BLaER1 (cell line): ENCODE measurements at regions not wholly inside any gene's neighbourhood (a gene's known extent, or its start where the extent isn't known, plus 50 kb on each side); places are given as distances from the start of the nearest gene placed in this dataset.
A peak's percentile ranks its signal among the peaks of the same experiment; 100 is the strongest.

Experiments used
- H3K27ac ChIP-seq: shearing (Covaris generic); formaldehyde crosslinking; 2 replicates; pipeline ENCODE4 v1.8.1; 2022
- H3K27me3 ChIP-seq: shearing (Covaris generic); formaldehyde crosslinking; 2 replicates; pipeline ENCODE4 v1.8.1; 2022
- H3K36me3 ChIP-seq: shearing (Covaris generic); formaldehyde crosslinking; 2 replicates; pipeline ENCODE4 v1.8.1; 2022
- H3K4me1 ChIP-seq: shearing (Covaris generic); formaldehyde crosslinking; 2 replicates; pipeline ENCODE4 v1.8.1; 2022
- H3K4me2 ChIP-seq: shearing (Covaris generic); formaldehyde crosslinking; 2 replicates; pipeline ENCODE4 v1.8.1; 2022
- H3K4me3 ChIP-seq: shearing (Covaris generic); formaldehyde crosslinking; 2 replicates; pipeline ENCODE4 v1.8.1; 2022
- H3K9ac ChIP-seq: shearing (Covaris generic); formaldehyde crosslinking; 2 replicates; pipeline ENCODE4 v1.8.1; 2022
- H3K9me3 ChIP-seq: shearing (Covaris generic); formaldehyde crosslinking; 2 replicates; pipeline ENCODE4 v1.8.1; 2022
- H4K20me1 ChIP-seq: shearing (Covaris generic); formaldehyde crosslinking; 2 replicates; pipeline ENCODE4 v1.8.1; 2022
- Cebpa-rat ChIP-seq: shearing (Covaris generic); IDR thresholded peaks from 2 replicates; pipeline ENCODE4 v1.8.1; 2022

DNA sequence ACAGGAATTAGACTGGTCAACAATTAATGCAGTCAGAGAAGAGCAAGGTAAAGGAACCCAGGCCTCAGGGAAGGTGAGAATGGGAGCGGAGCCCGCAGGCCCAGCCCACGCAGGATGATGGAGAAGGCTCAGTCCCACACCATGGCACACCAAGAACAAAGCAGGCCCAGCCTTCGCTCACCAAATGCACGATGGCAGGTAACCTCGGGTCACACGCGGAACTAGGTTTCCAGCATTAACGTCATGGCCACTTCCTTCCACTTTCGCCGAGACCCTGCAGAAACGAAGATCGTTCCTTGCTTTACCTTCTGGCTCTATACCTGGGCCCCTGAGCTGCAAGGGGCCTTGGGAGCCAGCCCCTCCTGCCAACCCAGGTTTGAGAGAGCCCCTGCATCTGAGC lies 240.2 kb upstream of the C1orf174 start:
- peak overlapping the region; percentile 44 for H3K4me2 ChIP-seq
- peaks cover 30% of the 10 kb centered on the region for H3K4me1 ChIP-seq
- H3K27ac ChIP-seq: no peak overlapping the region
- no peak overlapping the region for H3K9ac ChIP-seq
- no peak for TF ChIP-seq Cebpa-rat
- H3K4me3 ChIP-seq: no peak overlapping the region
- H3K27me3 ChIP-seq: no peaks in the 10 kb centered on the region
- H4K20me1 ChIP-seq: no peaks in the 10 kb centered on the region
- peaks cover 20% of the 10 kb centered on the region for H3K9me3 ChIP-seq
- no peaks in the 10 kb centered on the region for H3K36me3 ChIP-seq

DNA sequence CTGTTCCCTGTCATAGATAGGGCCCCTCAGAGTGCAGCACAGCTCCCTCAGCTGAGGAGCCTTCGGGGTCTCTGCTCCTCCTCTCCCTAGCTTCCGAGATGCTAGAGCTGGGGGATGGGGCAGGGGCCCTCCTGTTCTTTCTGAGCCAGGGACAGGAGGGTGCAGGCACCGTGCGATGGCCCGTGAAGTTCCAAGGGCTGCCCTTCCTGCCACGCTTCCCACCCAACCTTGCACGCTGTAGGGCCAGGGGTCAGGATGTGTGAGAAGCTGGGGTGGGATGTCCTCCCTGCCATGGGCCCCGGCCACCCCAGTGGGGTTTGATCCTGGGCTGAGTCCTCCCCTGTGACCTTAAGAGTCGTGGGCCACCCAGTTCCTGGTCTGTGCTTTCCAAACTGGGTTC lies 240.7 kb upstream of the C1orf174 start:
- Histone ChIP-seq H3K4me2 (peak overlapping the region; percentile 44), H3K9me3 (peaks cover 14% of the 10 kb centered on the region), H4K20me1 (no peaks in the 10 kb centered on the region), H3K36me3 (no peaks in the 10 kb centered on the region), H3K27ac (no peak overlapping the region), H3K9ac (no peak overlapping the region), H3K4me1 (peaks cover 30% of the 10 kb centered on the region), H3K27me3 (no peaks in the 10 kb centered on the region), H3K4me3 (no peak overlapping the region)
- no peak for TF ChIP-seq Cebpa-rat

DNA sequence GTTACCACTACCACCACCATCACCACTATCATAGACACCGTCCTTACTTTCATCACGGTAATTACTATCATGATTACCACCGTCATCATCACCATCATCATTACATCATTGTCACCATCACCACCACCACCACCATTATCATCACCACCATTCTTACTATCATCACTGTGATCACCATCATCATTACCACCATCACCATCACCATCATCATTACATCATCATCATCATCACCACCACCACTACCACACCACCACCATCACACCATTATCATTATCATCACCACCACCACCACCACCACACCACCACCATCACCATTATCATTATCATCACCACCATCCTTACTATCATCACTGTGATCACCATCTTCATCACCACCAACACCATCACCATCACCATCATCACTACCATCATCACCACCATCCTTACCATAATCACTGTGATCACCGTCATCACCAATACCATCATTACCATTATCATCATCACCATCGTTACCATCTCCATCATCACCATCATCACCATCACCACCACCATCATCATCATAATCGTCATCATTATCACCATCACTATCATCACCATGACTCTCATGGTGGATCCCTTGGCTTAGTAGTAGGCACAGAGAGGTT lies 244.4 kb upstream of the C1orf174 start:
- H3K9me3 ChIP-seq: no peaks in the 10 kb centered on the region
- H3K4me1 ChIP-seq: peaks cover 12% of the 10 kb centered on the region; the same call in 1 of the 2 replicates
- H3K4me2 ChIP-seq: no peak overlapping the region
- H3K27ac ChIP-seq: no peak overlapping the region
- no peaks in the 10 kb centered on the region for H3K27me3 ChIP-seq
- no peaks in the 10 kb centered on the region for H3K36me3 ChIP-seq
- no peak for TF ChIP-seq Cebpa-rat
- no peaks in the 10 kb centered on the region for H4K20me1 ChIP-seq
- no peak overlapping the region for H3K4me3 ChIP-seq
- H3K9ac ChIP-seq: no peak overlapping the region

DNA sequence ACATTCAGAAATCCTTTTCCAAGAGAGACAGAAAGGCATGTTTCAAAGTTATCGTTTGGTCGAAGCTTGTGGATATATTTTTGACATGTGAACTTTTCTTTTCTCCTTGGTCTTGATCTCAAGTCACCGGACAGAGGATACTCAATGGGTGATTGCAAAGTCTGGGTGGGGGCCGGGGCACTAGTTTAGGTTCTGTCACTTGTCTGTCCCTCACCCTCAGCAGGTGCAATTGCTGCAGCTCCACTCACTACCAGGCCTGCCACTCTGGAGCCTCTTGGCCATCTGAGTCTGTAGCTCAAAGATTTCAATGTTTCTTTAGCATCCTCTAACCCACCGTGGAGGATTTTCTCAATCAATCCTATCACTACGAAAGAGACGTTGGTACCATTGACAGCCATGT lies 246.0 kb upstream of the C1orf174 start:
- Histone ChIP-seq H3K27me3 (no peaks in the 10 kb centered on the region), H3K4me2 (no peak overlapping the region), H3K4me1 (peaks cover 8% of the 10 kb centered on the region; the same call in 1 of the 2 replicates), H3K27ac (no peak overlapping the region), H3K9me3 (no peaks in the 10 kb centered on the region), H3K4me3 (no peak overlapping the region), H3K36me3 (no peaks in the 10 kb centered on the region), H3K9ac (no peak overlapping the region), H4K20me1 (no peaks in the 10 kb centered on the region)
- TF ChIP-seq Cebpa-rat: no peak

DNA sequence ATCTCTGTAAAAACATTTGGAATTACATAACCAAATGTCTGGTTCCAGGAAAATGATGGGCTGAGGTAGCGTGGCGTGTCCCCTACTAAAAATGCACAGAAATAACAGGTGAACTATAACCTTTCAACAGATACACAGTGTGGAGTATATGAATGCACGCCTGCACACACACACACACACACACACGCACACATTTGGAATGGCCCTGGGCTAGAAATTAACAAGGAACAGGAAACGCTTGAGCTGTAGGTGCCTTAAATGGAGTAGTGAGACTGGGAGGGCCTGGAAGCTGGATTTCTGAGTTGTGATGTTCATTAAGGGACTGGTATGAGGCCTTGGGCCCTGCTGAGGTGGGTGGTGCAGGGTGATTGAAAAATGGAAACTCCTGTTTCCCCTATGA lies 246.5 kb upstream of the C1orf174 start:
- Histone ChIP-seq H3K27ac (no peak overlapping the region), H3K9ac (no peak overlapping the region), H3K4me3 (no peak overlapping the region), H3K9me3 (no peaks in the 10 kb centered on the region), H4K20me1 (no peaks in the 10 kb centered on the region), H3K4me1 (peaks cover 6% of the 10 kb centered on the region; the same call in 1 of the 2 replicates), H3K4me2 (no peak overlapping the region), H3K36me3 (no peaks in the 10 kb centered on the region), H3K27me3 (no peaks in the 10 kb centered on the region)
- TF ChIP-seq Cebpa-rat: no peak

DNA sequence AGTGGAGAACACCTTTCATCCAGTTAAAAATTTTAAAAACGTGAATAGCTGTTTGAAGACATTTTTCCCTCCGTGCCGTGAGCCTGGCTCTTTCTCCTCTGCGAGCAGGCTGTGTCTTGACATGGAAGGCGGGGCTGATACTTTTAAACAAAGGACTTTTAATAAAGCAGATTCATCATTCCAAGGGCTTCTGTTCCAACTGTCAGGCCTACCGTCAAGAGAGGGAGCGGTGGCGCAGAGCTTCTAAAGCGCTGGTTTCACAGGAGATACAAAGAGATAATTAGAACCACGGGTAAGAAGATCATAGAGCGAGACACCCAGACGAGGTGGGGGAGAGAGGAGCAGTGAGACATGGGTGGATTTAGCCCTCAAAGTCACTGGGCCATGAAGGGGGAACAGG lies 247.4 kb upstream of the C1orf174 start:
- Histone ChIP-seq H3K4me1 (peaks cover 6% of the 10 kb centered on the region; the same call in 1 of the 2 replicates), H3K27me3 (no peaks in the 10 kb centered on the region), H3K27ac (no peak overlapping the region), H3K36me3 (no peaks in the 10 kb centered on the region), H3K9me3 (no peaks in the 10 kb centered on the region), H4K20me1 (no peaks in the 10 kb centered on the region), H3K9ac (no peak overlapping the region), H3K4me3 (no peak overlapping the region), H3K4me2 (no peak overlapping the region)
- TF ChIP-seq Cebpa-rat: no peak

DNA sequence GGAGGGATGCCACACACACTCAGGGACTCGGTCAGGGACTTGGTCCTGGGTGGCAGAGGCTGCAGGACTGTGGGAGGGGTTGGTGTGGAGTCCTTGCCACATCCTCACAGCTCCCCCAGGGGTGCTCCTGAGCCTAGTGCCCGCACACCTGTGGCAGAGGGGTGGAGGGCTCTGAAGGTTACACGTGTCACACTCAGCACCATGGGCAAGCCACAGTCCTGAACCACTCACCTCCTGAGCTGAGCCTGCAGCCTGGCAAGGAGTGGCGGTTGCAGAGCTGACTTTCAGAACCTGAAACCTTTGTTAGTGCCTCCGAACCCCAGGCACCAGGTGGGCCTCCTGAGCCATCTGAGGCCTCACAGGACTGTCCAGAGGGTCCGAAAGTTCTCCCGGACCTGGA lies 249.2 kb upstream of the C1orf174 start:
- TF ChIP-seq Cebpa-rat: no peak

DNA sequence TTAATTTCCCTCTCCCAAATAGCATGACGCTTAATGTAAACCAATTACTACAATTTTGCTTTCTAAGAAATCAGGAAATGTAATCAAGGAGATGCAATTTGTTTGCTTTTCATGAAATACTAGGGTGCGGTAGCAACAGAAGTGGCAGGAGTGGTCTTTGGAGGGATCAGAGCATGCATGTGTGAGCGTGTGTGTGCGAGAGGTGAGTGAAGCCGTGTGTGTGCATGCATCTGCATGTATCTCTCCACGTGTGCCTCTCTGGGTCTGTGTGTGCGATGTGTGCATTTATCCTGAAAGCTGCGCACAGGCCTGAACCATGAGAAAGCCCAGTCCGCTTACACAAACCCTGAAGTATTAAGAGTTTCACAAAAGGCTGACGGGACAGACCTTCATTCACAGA lies 249.8 kb upstream of the C1orf174 start:
- H3K36me3 ChIP-seq: no peaks in the 10 kb centered on the region
- no peaks in the 10 kb centered on the region for H4K20me1 ChIP-seq
- H3K27ac ChIP-seq: no peak overlapping the region
- no peak overlapping the region for H3K9ac ChIP-seq
- no peak overlapping the region for H3K4me3 ChIP-seq
- no peaks in the 10 kb centered on the region for H3K9me3 ChIP-seq
- TF ChIP-seq Cebpa-rat: no peak
- no peaks in the 10 kb centered on the region for H3K27me3 ChIP-seq
- peaks cover 6% of the 10 kb centered on the region; the same call in 1 of the 2 replicates for H3K4me1 ChIP-seq
- H3K4me2 ChIP-seq: no peak overlapping the region

More for the DNA sequence above, 249.2 kb upstream of the C1orf174 start:
- no peak overlapping the region for H3K4me2 ChIP-seq
- no peak overlapping the region for H3K4me3 ChIP-seq
- no peaks in the 10 kb centered on the region for H3K36me3 ChIP-seq
- H3K4me1 ChIP-seq: peaks cover 6% of the 10 kb centered on the region; the same call in 1 of the 2 replicates
- no peaks in the 10 kb centered on the region for H4K20me1 ChIP-seq
- 0 out of 2 replicates have a peak overlapping the region, but pooled peaks have one; percentile 19 for H3K9ac ChIP-seq
- H3K27me3 ChIP-seq: no peaks in the 10 kb centered on the region
- H3K9me3 ChIP-seq: no peaks in the 10 kb centered on the region
- no peak overlapping the region for H3K27ac ChIP-seq

DNA sequence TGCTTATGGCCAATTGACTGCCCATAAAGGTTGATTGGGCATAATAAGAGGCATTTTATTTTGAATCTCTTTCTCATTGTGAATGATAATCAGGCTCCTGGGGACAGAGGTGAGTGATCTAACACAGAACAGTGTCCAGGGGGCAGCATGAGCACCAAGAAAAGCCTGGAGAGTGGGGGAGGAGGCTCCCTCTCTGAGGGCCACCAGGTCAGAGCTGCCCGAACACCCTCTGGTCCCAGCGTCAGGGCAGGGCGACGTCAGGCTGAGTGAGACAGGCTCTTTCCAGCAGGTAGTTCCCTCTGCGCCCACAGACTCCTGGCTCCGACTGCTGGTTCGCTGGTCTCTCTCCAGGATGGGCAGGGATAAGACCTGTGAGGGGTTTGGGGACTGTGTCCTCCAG lies 250.2 kb upstream of the C1orf174 start:
- Histone ChIP-seq H3K4me2 (peak overlapping the region; percentile 15; the same call in 1 of the 2 replicates), H3K27ac (no peak overlapping the region), H4K20me1 (no peaks in the 10 kb centered on the region), H3K9me3 (no peaks in the 10 kb centered on the region), H3K9ac (no peak overlapping the region), H3K36me3 (no peaks in the 10 kb centered on the region), H3K27me3 (no peaks in the 10 kb centered on the region), H3K4me1 (peaks cover 6% of the 10 kb centered on the region; the same call in 1 of the 2 replicates), H3K4me3 (no peak overlapping the region)
- TF ChIP-seq Cebpa-rat: no peak

DNA sequence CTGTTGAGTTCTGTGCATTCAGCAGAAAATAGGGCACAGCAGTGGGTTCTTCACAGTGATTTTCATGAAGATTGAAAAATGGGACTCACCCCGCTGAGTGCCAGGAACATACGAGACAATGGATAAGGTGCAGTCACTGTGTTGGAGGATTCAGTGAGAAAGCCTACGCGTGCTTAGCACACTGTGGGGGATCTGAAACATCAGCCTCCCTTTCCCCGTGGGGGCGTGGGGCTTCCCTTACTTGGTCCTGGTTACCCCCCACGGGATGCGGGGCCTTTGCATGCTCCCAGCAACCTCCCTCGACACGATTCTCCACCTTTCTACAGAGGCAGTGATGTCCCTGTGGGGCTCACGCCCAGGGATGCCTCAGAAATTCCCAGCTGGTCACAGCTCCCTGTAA lies 252.2 kb upstream of the C1orf174 start:
- Histone ChIP-seq H3K27ac (no peak overlapping the region), H3K9me3 (no peaks in the 10 kb centered on the region), H3K9ac (no peak overlapping the region), H3K4me3 (no peak overlapping the region), H4K20me1 (no peaks in the 10 kb centered on the region), H3K27me3 (no peaks in the 10 kb centered on the region), H3K4me2 (no peak overlapping the region), H3K36me3 (no peaks in the 10 kb centered on the region), H3K4me1 (peaks cover 6% of the 10 kb centered on the region; the same call in 1 of the 2 replicates)
- no peak for TF ChIP-seq Cebpa-rat
